ENCODE measurements at regions not wholly inside any gene's neighbourhood (a gene's known extent, or its start where the extent isn't known, plus 50 kb on each side); places are given as distances from the start of the nearest gene placed in this dataset.
"Not testable (repeated sequence)": the region's sequence is repeated elsewhere in the genome, so short reads cannot be mapped to it uniquely, and the experiment has no call there.

DNA sequence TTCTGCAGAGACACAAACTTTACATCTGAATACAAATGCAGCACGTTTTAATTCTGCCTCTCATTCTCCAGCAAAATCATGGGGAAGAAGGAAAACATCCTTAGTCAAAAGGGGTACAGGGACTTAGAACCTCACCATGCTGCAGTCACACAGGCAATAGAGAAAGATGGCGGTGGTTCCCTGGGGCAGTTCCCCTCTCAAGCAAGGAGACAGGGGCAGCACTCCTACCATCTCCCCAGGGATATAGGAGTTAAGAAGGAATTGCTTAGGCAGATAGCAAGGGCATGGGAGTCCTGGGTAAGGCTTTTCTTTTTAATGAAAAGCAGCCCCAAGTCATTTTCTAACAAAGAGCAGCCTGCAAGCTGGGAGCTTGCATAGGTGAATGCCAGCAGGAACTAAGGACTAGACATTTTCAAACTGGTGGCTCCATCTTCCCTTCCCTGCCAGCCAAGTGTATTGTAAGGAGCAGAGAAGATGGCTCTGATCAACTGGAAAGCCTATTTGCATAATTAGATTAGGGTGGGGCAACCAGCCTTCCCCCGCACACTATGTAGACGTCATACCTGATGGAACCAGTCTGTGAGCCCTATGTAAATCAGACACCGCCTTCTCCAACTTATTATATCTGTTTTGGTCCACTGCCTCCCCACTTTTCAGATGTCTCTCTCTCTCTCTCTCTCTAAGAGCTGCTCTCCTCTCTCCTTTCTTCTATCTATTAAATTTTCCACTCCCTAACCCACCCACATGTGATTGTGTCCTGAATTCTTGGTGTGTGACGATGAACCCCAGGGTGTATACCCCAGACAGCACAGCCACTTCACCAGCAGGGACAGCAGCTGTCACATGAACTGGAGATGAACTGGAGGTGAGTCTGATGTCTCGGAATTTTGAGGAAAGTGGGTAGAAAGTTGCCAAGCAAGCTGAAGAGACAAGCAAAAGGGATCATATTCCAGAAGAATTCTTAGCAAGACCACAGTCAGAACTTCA lies 514.5 kb downstream of the IRS2 start:
- Histone ChIP-seq H3K27me3 (ENCODE audit: control insufficient read depth, insufficient read depth, low read length) (no peaks in the 10 kb centered on the region), H3K4me3 (ENCODE audit: low read length) (no peak overlapping the region), H3K27ac (ENCODE audit: low read length) (no peak overlapping the region), H3K36me3 (ENCODE audit: control insufficient read depth, insufficient read depth, low read length) (no peaks in the 10 kb centered on the region), H3K9me3 (ENCODE audit: control insufficient read depth, low read depth, low read length) (no peaks in the 10 kb centered on the region), H3K4me1 (ENCODE audit: control insufficient read depth, insufficient read depth, low read length) (no peaks in the 10 kb centered on the region)
- no peak for DNase-seq
- no CpG with 5 or more reads among the region's 7 CpGs for WGBS (ENCODE audit: insufficient coverage, low lambda C conversion rate)

DNA sequence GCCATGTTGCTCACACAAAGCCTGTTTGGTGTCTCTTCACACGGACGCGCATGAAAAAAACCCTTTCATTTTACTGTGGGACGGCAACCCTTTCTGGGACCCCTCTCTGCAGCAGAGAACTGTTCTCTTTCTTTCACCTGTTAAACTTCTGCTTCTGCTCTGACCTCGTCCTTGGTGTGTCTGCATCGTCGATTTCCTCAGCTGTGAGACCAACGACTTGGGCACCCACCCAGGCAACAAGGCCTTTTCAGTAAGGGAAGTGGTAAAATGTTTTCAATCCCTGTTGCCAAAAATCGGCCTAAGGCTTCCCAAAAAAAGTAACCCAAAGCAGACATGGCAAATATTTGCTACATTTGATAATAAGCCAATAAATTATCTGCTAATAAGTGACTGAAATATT lies 515.3 kb downstream of the IRS2 start:
- Histone ChIP-seq H3K9me3 (ENCODE audit: control insufficient read depth, low read depth, low read length) (no peaks in the 10 kb centered on the region), H3K36me3 (ENCODE audit: control insufficient read depth, insufficient read depth, low read length) (no peaks in the 10 kb centered on the region), H3K27me3 (ENCODE audit: control insufficient read depth, insufficient read depth, low read length) (no peaks in the 10 kb centered on the region), H3K4me3 (ENCODE audit: low read length) (no peak overlapping the region), H3K27ac (ENCODE audit: low read length) (no peak overlapping the region), H3K4me1 (ENCODE audit: control insufficient read depth, insufficient read depth, low read length) (no peaks in the 10 kb centered on the region)
- 93% methylated on average over 3 of the region's 9 CpGs for WGBS (ENCODE audit: insufficient coverage, low lambda C conversion rate)
- no peak for DNase-seq

GRCh38 chr13:109269381-109269780 lies 517.0 kb downstream of the IRS2 start:
- not testable (repeated sequence) for H3K27me3 ChIP-seq (ENCODE audit: control insufficient read depth, insufficient read depth, low read length); DNase-seq; H3K4me1 ChIP-seq (ENCODE audit: control insufficient read depth, insufficient read depth, low read length); H3K4me3 ChIP-seq (ENCODE audit: low read length); H3K36me3 ChIP-seq (ENCODE audit: control insufficient read depth, insufficient read depth, low read length); H3K9me3 ChIP-seq (ENCODE audit: control insufficient read depth, low read depth, low read length); H3K27ac ChIP-seq (ENCODE audit: low read length)
- no CpG with 5 or more reads among the region's 4 CpGs for WGBS (ENCODE audit: insufficient coverage, low lambda C conversion rate)

DNA sequence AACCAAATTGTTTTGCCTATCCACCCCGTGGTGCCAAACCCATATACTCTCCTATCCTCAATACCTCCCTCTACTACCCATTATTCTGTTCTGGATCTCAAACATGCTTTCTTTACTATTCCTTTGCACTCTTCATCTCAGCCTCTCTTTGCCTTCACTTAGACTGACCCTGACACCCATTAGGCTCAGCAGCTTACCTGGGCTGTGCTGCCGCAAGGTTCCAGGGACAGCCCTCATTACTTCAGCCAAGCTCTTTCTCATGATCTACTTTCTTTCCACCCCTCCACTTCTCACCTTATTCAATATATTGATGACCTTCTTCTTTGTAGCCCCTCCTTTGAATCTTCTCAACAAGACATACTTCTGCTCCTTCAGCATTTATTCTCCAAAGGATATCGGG lies 517.9 kb downstream of the IRS2 start:
- no CpG with 5 or more reads among the region's 3 CpGs for WGBS (ENCODE audit: insufficient coverage, low lambda C conversion rate)
- H3K4me3 ChIP-seq (ENCODE audit: low read length); H3K4me1 ChIP-seq (ENCODE audit: control insufficient read depth, insufficient read depth, low read length); H3K9me3 ChIP-seq (ENCODE audit: control insufficient read depth, low read depth, low read length); H3K36me3 ChIP-seq (ENCODE audit: control insufficient read depth, insufficient read depth, low read length); DNase-seq; H3K27ac ChIP-seq (ENCODE audit: low read length); H3K27me3 ChIP-seq (ENCODE audit: control insufficient read depth, insufficient read depth, low read length): not testable (repeated sequence)

GRCh38 chr13:109267400-109267799 lies 519.0 kb downstream of the IRS2 start:
- not testable (repeated sequence) for H3K9me3 ChIP-seq (ENCODE audit: control insufficient read depth, low read depth, low read length); H3K27ac ChIP-seq (ENCODE audit: low read length); H3K4me3 ChIP-seq (ENCODE audit: low read length); DNase-seq; H3K4me1 ChIP-seq (ENCODE audit: control insufficient read depth, insufficient read depth, low read length); H3K36me3 ChIP-seq (ENCODE audit: control insufficient read depth, insufficient read depth, low read length); H3K27me3 ChIP-seq (ENCODE audit: control insufficient read depth, insufficient read depth, low read length)
- WGBS (ENCODE audit: insufficient coverage, low lambda C conversion rate): no CpG with 5 or more reads among the region's 4 CpGs

DNA sequence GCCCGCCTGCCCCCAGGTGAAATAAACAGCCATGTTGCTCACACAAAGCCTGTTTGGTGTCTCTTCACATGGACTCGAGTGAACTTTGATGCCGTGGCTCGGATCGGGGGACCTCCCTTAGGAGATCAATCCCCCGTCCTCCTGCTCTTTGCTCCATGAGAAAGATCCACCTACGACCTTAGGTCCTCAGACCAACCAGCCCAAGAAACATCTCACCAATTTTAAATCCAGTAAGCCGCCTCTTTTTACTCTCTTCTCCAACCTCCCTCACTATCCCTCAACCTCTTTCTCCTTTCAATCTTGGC lies 521.0 kb downstream of the IRS2 start:
- H3K27ac ChIP-seq (ENCODE audit: low read length); DNase-seq: not testable (repeated sequence)
- 90% methylated on average over 2 of the region's 8 CpGs for WGBS (ENCODE audit: insufficient coverage, low lambda C conversion rate)

GRCh38 chr13:109264603-109265437 lies 521.6 kb downstream of the IRS2 start:
- H3K27ac ChIP-seq (ENCODE audit: low read length); H3K27me3 ChIP-seq (ENCODE audit: control insufficient read depth, insufficient read depth, low read length); H3K9me3 ChIP-seq (ENCODE audit: control insufficient read depth, low read depth, low read length); H3K4me1 ChIP-seq (ENCODE audit: control insufficient read depth, insufficient read depth, low read length); H3K36me3 ChIP-seq (ENCODE audit: control insufficient read depth, insufficient read depth, low read length); H3K4me3 ChIP-seq (ENCODE audit: low read length): not testable (repeated sequence)
- 57% methylated on average over 1 of the region's 14 CpGs for WGBS (ENCODE audit: insufficient coverage, low lambda C conversion rate)
- peak in 1 of 2 donors; percentile 22 for DNase-seq

More for the DNA sequence above, 521.0 kb downstream of the IRS2 start:
- not testable (repeated sequence) for H3K4me3 ChIP-seq (ENCODE audit: low read length); H3K36me3 ChIP-seq (ENCODE audit: control insufficient read depth, insufficient read depth, low read length); H3K27me3 ChIP-seq (ENCODE audit: control insufficient read depth, insufficient read depth, low read length); H3K9me3 ChIP-seq (ENCODE audit: control insufficient read depth, low read depth, low read length); H3K4me1 ChIP-seq (ENCODE audit: control insufficient read depth, insufficient read depth, low read length)

DNA sequence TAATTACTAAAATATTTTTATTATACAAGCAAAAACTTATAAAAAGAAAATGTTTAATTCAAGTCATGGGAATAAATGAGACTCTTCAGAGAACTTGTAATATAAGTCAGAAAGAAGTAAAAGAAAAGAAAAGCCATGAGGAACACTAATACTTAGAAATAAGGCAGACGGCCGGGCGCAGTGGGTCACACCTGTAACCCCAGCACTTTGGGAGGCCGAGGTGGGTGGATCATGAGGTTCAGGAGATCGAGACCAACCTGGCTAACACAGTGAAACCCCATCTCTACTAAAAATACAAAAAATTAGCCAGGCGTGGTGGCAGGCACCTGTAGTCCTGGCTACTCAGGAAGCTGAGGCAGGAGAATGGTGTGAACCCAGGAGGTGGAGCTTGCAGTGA lies 528.6 kb downstream of the IRS2 start:
- H3K9me3 ChIP-seq (ENCODE audit: control insufficient read depth, low read depth, low read length); H3K27me3 ChIP-seq (ENCODE audit: control insufficient read depth, insufficient read depth, low read length); H3K36me3 ChIP-seq (ENCODE audit: control insufficient read depth, insufficient read depth, low read length); H3K4me3 ChIP-seq (ENCODE audit: low read length); H3K27ac ChIP-seq (ENCODE audit: low read length); DNase-seq; H3K4me1 ChIP-seq (ENCODE audit: control insufficient read depth, insufficient read depth, low read length): not testable (repeated sequence)
- WGBS (ENCODE audit: insufficient coverage, low lambda C conversion rate): no CpG with 5 or more reads among the region's 6 CpGs
